CD4-positive, alpha-beta T cell (primary cell): ENCODE measurements at regions not wholly inside any gene's neighbourhood (a gene's known extent, or its start where the extent isn't known, plus 50 kb on each side); places are given as distances from the start of the nearest gene placed in this dataset.

Source experiments
- ATAC-seq: fragments of 200-7000 bp; cut with Tn5 transposase; one replicate; pipeline ENCODE4 v1.10.0; 2022; ENCODE audit warnings: mild to moderate bottlenecking; ENCODE audit not compliant: poor library complexity
- CTCF ChIA-PET: fragments of 350-600 bp; sonication (Branson Sonifier 250); formaldehyde crosslinking; loops from one replicate; lab custom pipeline; 2021; ENCODE audit warnings: antibody characterized with exemption, inconsistent platforms; lab: Charles Lee
- POLR2A ChIA-PET: fragments of 350-600 bp; sonication (Branson Sonifier 250); formaldehyde crosslinking; loops from one replicate; lab custom pipeline; 2021; ENCODE audit warnings: antibody characterized with exemption, inconsistent platforms; lab: Charles Lee
- DNase-seq, 14 experiments: peaks; one replicate each; pipeline ENCODE4 v3.0.0-alpha.2; 2013 to 2020; ENCODE audit warnings: mixed read lengths in 2 of 14
- H3K27ac ChIP-seq, 2 donors: one replicate each; pipeline versions ENCODE4 v1.5.1 to v1.7.0; 2013; ENCODE audit warnings: low read length in 2 of 2, low read depth in 1 of 2, mild to moderate bottlenecking in 1 of 2
- H3K27me3 ChIP-seq, 2 experiments: 1 replicate in 1 of 2; 2 replicates in 1 of 2; pipeline versions ENCODE4 v1.6.1 to v1.7.0; 2013; ENCODE audit warnings: low read length in 2 of 2, control low read depth in 1 of 2, mild to moderate bottlenecking in 1 of 2, moderate library complexity in 1 of 2; ENCODE audit not compliant: insufficient read depth in 2 of 2, control insufficient read depth in 1 of 2
- H3K36me3 ChIP-seq: one replicate; pipeline ENCODE4 v1.6.1; 2013; ENCODE audit warnings: low read length, control low read depth; ENCODE audit not compliant: insufficient read depth
- H3K4me1 ChIP-seq: one replicate; pipeline ENCODE4 v1.6.1; 2013; ENCODE audit warnings: low read length, control low read depth; ENCODE audit not compliant: insufficient read depth
- H3K4me3 ChIP-seq: one replicate; pipeline ENCODE4 v1.5.1; 2013; ENCODE audit warnings: mild to moderate bottlenecking, low read length, moderate library complexity
- H3K9me3 ChIP-seq, 2 experiments: 1 replicate in 1 of 2; 2 replicates in 1 of 2; pipeline versions ENCODE4 v1.6.1 to v1.7.0; 2013; ENCODE audit warnings: low read length in 2 of 2, mild to moderate bottlenecking in 2 of 2, control low read depth in 1 of 2, moderate library complexity in 1 of 2; ENCODE audit not compliant: control insufficient read depth in 1 of 2, insufficient read depth in 1 of 2
- H3K27ac Mint-ChIP-seq: one replicate; pipeline ENCODE4 v1.8.0; 2020; ENCODE audit warnings: mixed read lengths
- H3K27me3 Mint-ChIP-seq: one replicate; pipeline ENCODE4 v1.8.0; 2021; ENCODE audit warnings: mixed read lengths
- H3K36me3 Mint-ChIP-seq: one replicate; pipeline ENCODE4 v1.8.0; 2021; ENCODE audit warnings: low read depth, mixed read lengths
- H3K4me1 Mint-ChIP-seq: one replicate; pipeline ENCODE4 v1.8.0; 2021; ENCODE audit warnings: low read depth, mixed read lengths
- H3K4me3 Mint-ChIP-seq: one replicate; pipeline ENCODE4 v1.8.0; 2020; ENCODE audit warnings: mild to moderate bottlenecking, mixed read lengths
- H3K9me3 Mint-ChIP-seq: one replicate; pipeline ENCODE4 v1.8.0; 2020; ENCODE audit warnings: mixed read lengths
- CTCF ChIP-seq: fragments of 200-600 bp; IDR thresholded peaks from one replicate; pipeline ENCODE4 v1.8.0; 2022; ENCODE audit warnings: antibody characterized with exemption, mild to moderate bottlenecking
- intact Hi-C, 2 experiments: fragments of 100-400 bp; cut with DNase I in 1 of 2; cut with micrococcal nuclease in 1 of 2; formaldehyde crosslinking; loops; one replicate each; pipeline versions ENCODE4 v1.15.1 to v1.9.0; 2023 to 2025; cut with DNase I, micrococcal nuclease

GRCh38 chr13:104553896-104554295 lies 1487.7 kb upstream of the SLC10A2 start:
- Histone ChIP-seq H3K9me3 (peaks cover 0 to 5% of the 10 kb centered on the region in 2 experiments), H3K4me1 (no peaks in the 10 kb centered on the region), H3K4me3 (no peak overlapping the region), H3K27ac (no peak overlapping the region), H3K27me3 (no peaks in the 10 kb centered on the region), H3K36me3 (no peaks in the 10 kb centered on the region)
- POLR2A ChIA-PET, result no interaction called here
- Mint-ChIP-seq H3K27ac (no peak overlapping the region), H3K4me1 (no peaks in the 10 kb centered on the region), H3K9me3 (peaks cover 3% of the 10 kb centered on the region), H3K36me3 (no peaks in the 10 kb centered on the region), H3K27me3 (no peaks in the 10 kb centered on the region), H3K4me3 (no peak overlapping the region)
- intact Hi-C loops, result no loop called here
- no peak for TF ChIP-seq CTCF
- ATAC-seq (no peak), DNase-seq (no peak)
- CTCF ChIA-PET, result no interaction called here

- Histone ChIP-seq H3K27me3 (no peaks in the 10 kb centered on the region), H3K27ac (no peak overlapping the region), H3K9me3 (peaks cover 0 to 5% of the 10 kb centered on the region in 2 experiments), H3K4me3 (no peak overlapping the region), H3K4me1 (no peaks in the 10 kb centered on the region), H3K36me3 (no peaks in the 10 kb centered on the region)
- H3K36me3 Mint-ChIP-seq, result no peaks in the 10 kb centered on the region
- H3K4me1 Mint-ChIP-seq, result no peaks in the 10 kb centered on the region
- no peak overlapping the region for H3K4me3 Mint-ChIP-seq
- CTCF ChIA-PET, result no interaction called here
- POLR2A ChIA-PET, result no interaction called here
- peaks cover 3% of the 10 kb centered on the region for H3K9me3 Mint-ChIP-seq
- H3K27me3 Mint-ChIP-seq, result no peaks in the 10 kb centered on the region
- DNase-seq (no peak), ATAC-seq (no peak)
- intact Hi-C loops, result no loop called here
- H3K27ac Mint-ChIP-seq, result no peak overlapping the region
- TF ChIP-seq CTCF, result no peak
These were observed 1487.0 kb upstream of the SLC10A2 start for GRCh38 chr13:104553186-104553585.

- Histone ChIP-seq H3K27me3 (no peaks in the 10 kb centered on the region), H3K9me3 (peaks cover 0 to 6% of the 10 kb centered on the region in 2 experiments), H3K4me3 (no peak overlapping the region), H3K27ac (no peak overlapping the region), H3K4me1 (no peaks in the 10 kb centered on the region), H3K36me3 (no peaks in the 10 kb centered on the region)
- intact Hi-C loops, result no loop called here
- ChIA-PET POLR2A (no interaction called here), CTCF (no interaction called here)
- H3K9me3 Mint-ChIP-seq, result no peaks in the 10 kb centered on the region
- H3K4me3 Mint-ChIP-seq, result no peak overlapping the region
- H3K27me3 Mint-ChIP-seq, result no peaks in the 10 kb centered on the region
- DNase-seq (no peak), ATAC-seq (no peak)
- H3K4me1 Mint-ChIP-seq, result no peaks in the 10 kb centered on the region
- no peak for TF ChIP-seq CTCF
- no peaks in the 10 kb centered on the region for H3K36me3 Mint-ChIP-seq
- H3K27ac Mint-ChIP-seq, result no peak overlapping the region
These were observed 1468.6 kb upstream of the SLC10A2 start for GRCh38 chr13:104534847-104535246.
